ENCODE measurements at regions not wholly inside any gene's neighbourhood (a gene's known extent, or its start where the extent isn't known, plus 50 kb on each side); places are given as distances from the start of the nearest gene placed in this dataset.

DNA sequence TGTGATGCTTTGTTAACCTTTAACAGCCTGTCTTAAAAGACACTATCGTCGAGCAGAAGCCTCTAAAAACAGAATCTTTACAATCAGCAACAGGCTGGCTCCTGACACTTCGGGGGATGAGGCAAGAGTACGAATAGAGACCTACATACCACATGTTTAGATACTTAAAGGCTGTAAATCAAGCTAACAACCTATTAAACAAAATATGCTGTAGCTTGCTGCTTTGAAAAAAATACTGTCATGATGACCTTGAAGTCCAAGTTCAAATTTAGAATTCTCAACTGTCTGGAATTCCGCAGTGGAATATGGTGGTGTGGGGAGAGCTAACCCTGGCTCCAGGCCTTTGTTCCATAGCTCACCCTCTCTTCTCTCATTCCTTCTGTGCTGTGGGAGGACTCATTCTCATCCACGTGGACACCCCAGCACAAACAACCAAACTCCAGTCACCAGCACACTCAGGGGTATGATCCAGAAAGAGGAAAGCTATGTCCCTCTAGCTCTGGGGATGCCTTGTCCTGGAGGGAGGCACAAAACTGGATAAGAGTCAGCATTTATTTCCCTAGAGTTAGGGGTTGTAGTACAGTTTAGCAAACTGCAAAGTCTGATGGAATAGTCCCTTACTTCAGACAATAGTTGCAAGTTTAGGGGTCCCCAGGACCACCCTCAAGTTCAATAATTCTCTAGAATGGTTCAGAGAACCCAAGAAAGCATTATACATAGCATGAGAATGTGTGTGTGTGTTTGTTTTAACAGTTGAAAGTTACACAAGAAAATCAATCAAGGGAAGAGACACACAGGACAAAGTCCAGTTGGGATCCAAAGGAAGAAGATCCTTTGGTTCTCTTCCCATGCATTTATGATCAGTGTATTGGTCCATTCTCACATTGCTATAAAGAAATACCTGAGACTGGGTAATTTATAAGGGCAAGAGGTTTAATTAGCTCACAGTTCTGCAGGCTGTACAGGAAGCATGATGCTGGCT, 196.1 kb upstream of the SVIL start:
- Histone ChIP-seq H3K4me3 (ENCODE audit: insufficient read depth, low read depth, low read length) (no peak overlapping the region), H3K27me3 (ENCODE audit: control insufficient read depth, insufficient read depth, low read length, poor library complexity, severe bottlenecking) (no peaks in the 10 kb centered on the region), H3K36me3 (ENCODE audit: control insufficient read depth, insufficient read depth, low read length) (no peaks in the 10 kb centered on the region), H3K9me3 (ENCODE audit: control insufficient read depth, low read length) (no peaks in the 10 kb centered on the region), H3K4me1 (ENCODE audit: control insufficient read depth, insufficient read depth, low read length) (no peaks in the 10 kb centered on the region), H3K27ac (ENCODE audit: insufficient read depth, low read depth, low read length, poor library complexity, severe bottlenecking) (no peak overlapping the region)
- WGBS, 2 experiments, result 94 to 96% methylated on average over 6 of the region's 6 CpGs

DNA sequence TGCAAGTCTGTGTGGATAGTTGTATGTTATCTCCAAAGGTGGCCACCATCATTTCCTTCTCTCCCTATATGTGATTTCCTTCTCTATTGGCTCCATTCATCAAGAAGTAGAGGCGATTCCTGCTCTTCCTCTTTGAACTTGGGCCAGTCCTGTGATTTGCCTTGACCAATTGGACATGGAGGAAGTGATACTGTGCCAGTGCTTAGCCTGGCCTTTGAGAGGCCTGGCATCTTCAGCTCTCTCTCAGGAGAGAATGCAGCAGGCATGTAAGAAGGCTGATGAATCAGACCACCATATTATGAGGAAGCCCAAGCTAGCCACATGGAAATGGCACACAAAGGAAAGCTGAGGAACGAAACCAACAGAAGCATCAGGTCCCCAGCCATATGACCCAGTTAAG, 195.0 kb upstream of the SVIL start:
- no peaks in the 10 kb centered on the region for H3K36me3 ChIP-seq (ENCODE audit: control insufficient read depth, insufficient read depth, low read length)
- WGBS, 2 experiments, result 95 to 98% methylated on average over 2 of the region's 2 CpGs
- no peak overlapping the region for H3K27ac ChIP-seq (ENCODE audit: insufficient read depth, low read depth, low read length, poor library complexity, severe bottlenecking)
- no peaks in the 10 kb centered on the region for H3K9me3 ChIP-seq (ENCODE audit: control insufficient read depth, low read length)
- H3K4me1 ChIP-seq (ENCODE audit: control insufficient read depth, insufficient read depth, low read length), result no peaks in the 10 kb centered on the region
- H3K27me3 ChIP-seq (ENCODE audit: control insufficient read depth, insufficient read depth, low read length, poor library complexity, severe bottlenecking), result no peaks in the 10 kb centered on the region
- H3K4me3 ChIP-seq (ENCODE audit: insufficient read depth, low read depth, low read length), result no peak overlapping the region

GRCh38 chr10:29828956-29829355, 194.2 kb upstream of the SVIL start:
- Histone ChIP-seq H3K4me3 (ENCODE audit: insufficient read depth, low read depth, low read length) (no peak overlapping the region), H3K27ac (ENCODE audit: insufficient read depth, low read depth, low read length, poor library complexity, severe bottlenecking) (no peak overlapping the region), H3K36me3 (ENCODE audit: control insufficient read depth, insufficient read depth, low read length) (no peaks in the 10 kb centered on the region), H3K27me3 (ENCODE audit: control insufficient read depth, insufficient read depth, low read length, poor library complexity, severe bottlenecking) (no peaks in the 10 kb centered on the region), H3K4me1 (ENCODE audit: control insufficient read depth, insufficient read depth, low read length) (no peaks in the 10 kb centered on the region), H3K9me3 (ENCODE audit: control insufficient read depth, low read length) (no peaks in the 10 kb centered on the region)
- 93 to 97% methylated on average over 3 of the region's 3 CpGs for WGBS, 2 experiments

DNA sequence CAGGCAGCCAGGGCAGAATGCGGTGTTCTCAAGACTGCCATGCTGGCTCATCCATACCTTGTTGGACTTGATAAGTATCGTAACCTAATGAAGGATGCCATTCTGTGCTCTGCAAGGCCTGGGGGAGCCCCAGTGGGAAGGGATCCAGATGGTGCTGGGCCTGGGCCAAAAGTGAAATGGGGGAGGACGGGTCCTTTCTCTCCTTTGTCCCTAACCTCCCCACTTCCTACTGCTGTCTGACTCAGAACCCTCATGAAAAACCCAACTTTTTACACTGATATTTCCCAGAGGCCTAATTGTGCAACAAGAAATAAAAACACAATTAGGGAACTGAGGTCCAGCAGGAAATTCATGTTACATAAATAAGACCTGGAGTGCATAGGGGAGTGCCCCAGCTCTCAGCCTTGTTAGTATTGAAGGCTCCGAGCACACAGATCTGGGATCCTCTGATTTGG, 193.7 kb upstream of the SVIL start:
- Histone ChIP-seq H3K4me1 (ENCODE audit: control insufficient read depth, insufficient read depth, low read length) (no peaks in the 10 kb centered on the region), H3K36me3 (ENCODE audit: control insufficient read depth, insufficient read depth, low read length) (no peaks in the 10 kb centered on the region), H3K4me3 (ENCODE audit: insufficient read depth, low read depth, low read length) (no peak overlapping the region), H3K27ac (ENCODE audit: insufficient read depth, low read depth, low read length, poor library complexity, severe bottlenecking) (no peak overlapping the region), H3K27me3 (ENCODE audit: control insufficient read depth, insufficient read depth, low read length, poor library complexity, severe bottlenecking) (no peaks in the 10 kb centered on the region), H3K9me3 (ENCODE audit: control insufficient read depth, low read length) (no peaks in the 10 kb centered on the region)
- WGBS, 2 experiments, result 93 to 95% methylated on average over 4 of the region's 4 CpGs

DNA sequence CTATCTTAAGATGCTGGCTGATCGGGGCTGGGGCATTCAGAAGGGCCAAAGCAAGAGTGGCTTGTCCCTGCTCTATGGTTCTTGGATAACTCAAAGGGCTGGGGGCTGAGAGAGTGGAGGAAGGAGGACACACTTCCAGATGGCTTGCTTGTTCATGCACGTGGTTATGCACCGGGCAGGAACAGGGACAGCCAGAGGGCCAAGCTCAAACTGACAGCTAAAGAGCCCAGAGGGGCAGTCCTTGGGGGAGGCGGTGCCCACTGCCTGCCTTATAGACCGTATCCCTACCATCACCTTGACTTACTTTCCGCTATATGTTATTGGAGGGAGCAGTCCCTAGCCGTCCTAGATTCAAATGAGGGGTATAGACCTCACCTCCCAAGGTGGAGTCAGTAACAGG, 192.7 kb upstream of the SVIL start:
- Histone ChIP-seq H3K27me3 (ENCODE audit: control insufficient read depth, insufficient read depth, low read length, poor library complexity, severe bottlenecking) (no peaks in the 10 kb centered on the region), H3K27ac (ENCODE audit: insufficient read depth, low read depth, low read length, poor library complexity, severe bottlenecking) (no peak overlapping the region), H3K4me1 (ENCODE audit: control insufficient read depth, insufficient read depth, low read length) (no peaks in the 10 kb centered on the region), H3K4me3 (ENCODE audit: insufficient read depth, low read depth, low read length) (no peak overlapping the region), H3K36me3 (ENCODE audit: control insufficient read depth, insufficient read depth, low read length) (no peaks in the 10 kb centered on the region), H3K9me3 (ENCODE audit: control insufficient read depth, low read length) (no peaks in the 10 kb centered on the region)
- 94% methylated on average over 7 of the region's 7 CpGs for WGBS, 2 experiments

DNA sequence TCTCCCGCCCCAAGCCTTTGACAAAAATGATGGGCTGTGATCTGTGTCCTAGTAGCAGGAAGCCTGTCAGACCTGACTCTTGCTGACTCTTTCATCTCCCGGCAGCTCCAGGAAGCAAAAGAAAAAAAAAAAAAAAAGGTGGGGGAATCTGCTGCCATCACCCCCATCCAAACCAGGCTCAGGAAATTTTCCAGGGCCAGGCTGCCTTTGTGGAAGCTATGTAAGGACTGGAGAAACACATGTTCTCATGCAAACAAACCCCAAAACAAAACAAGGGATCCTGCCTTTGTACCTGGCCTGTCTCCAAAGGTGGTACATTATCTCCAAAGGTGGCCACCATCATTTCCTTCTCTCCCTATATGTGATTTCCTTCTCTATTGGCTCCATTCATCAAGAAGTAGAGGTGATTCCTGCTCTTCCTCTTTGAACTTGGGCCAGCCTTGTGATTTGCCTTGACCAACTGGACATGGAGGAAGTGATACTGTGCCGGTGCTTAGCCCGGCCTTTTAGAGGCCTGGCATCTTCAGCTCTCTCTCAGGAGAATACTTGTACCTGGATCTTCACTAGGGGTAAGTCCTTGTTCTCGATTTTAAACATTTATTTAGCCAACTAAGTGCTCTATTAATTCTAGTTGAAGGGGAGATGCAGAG, 192.2 kb upstream of the SVIL start:
- no peak overlapping the region for H3K27ac ChIP-seq (ENCODE audit: insufficient read depth, low read depth, low read length, poor library complexity, severe bottlenecking)
- H3K27me3 ChIP-seq (ENCODE audit: control insufficient read depth, insufficient read depth, low read length, poor library complexity, severe bottlenecking), result no peaks in the 10 kb centered on the region
- H3K4me3 ChIP-seq (ENCODE audit: insufficient read depth, low read depth, low read length), result no peak overlapping the region
- no peaks in the 10 kb centered on the region for H3K36me3 ChIP-seq (ENCODE audit: control insufficient read depth, insufficient read depth, low read length)
- H3K9me3 ChIP-seq (ENCODE audit: control insufficient read depth, low read length), result no peaks in the 10 kb centered on the region
- no peaks in the 10 kb centered on the region for H3K4me1 ChIP-seq (ENCODE audit: control insufficient read depth, insufficient read depth, low read length)
- 76 to 84% methylated on average over 4 to 5 of the region's 5 CpGs for WGBS, 2 experiments

GRCh38 chr10:29826221-29826620, 191.4 kb upstream of the SVIL start:
- Histone ChIP-seq H3K4me1 (ENCODE audit: control insufficient read depth, insufficient read depth, low read length) (no peaks in the 10 kb centered on the region), H3K4me3 (ENCODE audit: insufficient read depth, low read depth, low read length) (no peak overlapping the region), H3K27me3 (ENCODE audit: control insufficient read depth, insufficient read depth, low read length, poor library complexity, severe bottlenecking) (no peaks in the 10 kb centered on the region)

GRCh38 chr10:29823553-29824080, 188.8 kb upstream of the SVIL start:
- Histone ChIP-seq H3K27ac (ENCODE audit: insufficient read depth, low read depth, low read length, poor library complexity, severe bottlenecking) (no peak overlapping the region), H3K36me3 (ENCODE audit: control insufficient read depth, insufficient read depth, low read length) (no peaks in the 10 kb centered on the region), H3K4me1 (ENCODE audit: control insufficient read depth, insufficient read depth, low read length) (no peaks in the 10 kb centered on the region), H3K27me3 (ENCODE audit: control insufficient read depth, insufficient read depth, low read length, poor library complexity, severe bottlenecking) (no peaks in the 10 kb centered on the region), H3K4me3 (ENCODE audit: insufficient read depth, low read depth, low read length) (no peak overlapping the region), H3K9me3 (ENCODE audit: control insufficient read depth, low read length) (no peaks in the 10 kb centered on the region)
- 75 to 79% methylated on average over 7 of the region's 7 CpGs for WGBS, 2 experiments

More at GRCh38 chr10:29826221-29826620, 191.4 kb upstream of the SVIL start:
- Histone ChIP-seq H3K9me3 (ENCODE audit: control insufficient read depth, low read length) (no peaks in the 10 kb centered on the region), H3K36me3 (ENCODE audit: control insufficient read depth, insufficient read depth, low read length) (no peaks in the 10 kb centered on the region), H3K27ac (ENCODE audit: insufficient read depth, low read depth, low read length, poor library complexity, severe bottlenecking) (no peak overlapping the region)
- WGBS, 2 experiments, result 94 to 97% methylated on average over 5 of the region's 5 CpGs

GRCh38 chr10:29820890-29821461, 186.2 kb upstream of the SVIL start:
- Histone ChIP-seq H3K36me3 (ENCODE audit: control insufficient read depth, insufficient read depth, low read length) (no peaks in the 10 kb centered on the region), H3K4me1 (ENCODE audit: control insufficient read depth, insufficient read depth, low read length) (no peaks in the 10 kb centered on the region), H3K9me3 (ENCODE audit: control insufficient read depth, low read length) (no peaks in the 10 kb centered on the region), H3K4me3 (ENCODE audit: insufficient read depth, low read depth, low read length) (no peak overlapping the region), H3K27me3 (ENCODE audit: control insufficient read depth, insufficient read depth, low read length, poor library complexity, severe bottlenecking) (no peaks in the 10 kb centered on the region), H3K27ac (ENCODE audit: insufficient read depth, low read depth, low read length, poor library complexity, severe bottlenecking) (no peak overlapping the region)
- 91 to 93% methylated on average over 14 of the region's 14 CpGs for WGBS, 2 experiments

Data from ectodermal cell (in vitro differentiated cells).